Fibroblast of lung (primary cell): ENCODE measurements at regions not wholly inside any gene's neighbourhood (a gene's known extent, or its start where the extent isn't known, plus 50 kb on each side); places are given as distances from the start of the nearest gene placed in this dataset.

Source experiments
- CTCF ChIP-seq, 2 donors: IDR thresholded peaks in 1 of 2; conservative IDR thresholded peaks in 1 of 2; 1 replicate in 1 of 2; 2 replicates in 1 of 2; pipeline ENCODE4 v1.5.1; 2011 to 2012; ENCODE audit warnings: low read length in 2 of 2, control low read depth in 1 of 2, inconsistent platforms in 1 of 2, low read depth in 1 of 2, mild to moderate bottlenecking in 1 of 2
- EZH2 ChIP-seq: IDR thresholded peaks from 2 replicates; pipeline ENCODE4 v1.5.1; 2012; ENCODE audit warnings: low read length, control low read depth, mild to moderate bottlenecking; ENCODE audit errors: missing control alignments

GRCh38 chr6:2385471-2385983, 140.1 kb upstream of the GMDS start:
- TF ChIP-seq EZH2 (no peak), CTCF (conservative IDR thresholded peaks at IDR 0.05 in 1 of 2, IDR thresholded peaks at IDR 0.05 in 1 of 2; ENCODE audit: low read depth in 1 of 2, low read length in 2 of 2) (no peak)
